Cardiac fibroblast (primary cell): ENCODE measurements at regions not wholly inside any gene's neighbourhood (a gene's known extent, or its start where the extent isn't known, plus 50 kb on each side); places are given as distances from the start of the nearest gene placed in this dataset.
"Not testable (repeated sequence)": the region's sequence is repeated elsewhere in the genome, so short reads cannot be mapped to it uniquely, and the experiment has no call there.

Experiments used
- DNase-seq, 2 donors: peaks; one replicate each; pipeline versions ENCODE4 v3.0.0 to v3.0.0-alpha.2; 2010; ENCODE audit warnings: low read depth in 2 of 2
- H3K4me3 ChIP-seq, 2 donors: replicated peaks in 1 of 2; 1 replicate in 1 of 2; 2 replicates in 1 of 2; pipeline ENCODE4 v1.5.1; 2011; ENCODE audit warnings: low read depth in 2 of 2, low read length in 2 of 2, mild to moderate bottlenecking in 2 of 2, moderate library complexity in 1 of 2
- CTCF ChIP-seq: IDR thresholded peaks from one replicate; pipeline ENCODE4 v1.5.1; 2011; ENCODE audit warnings: low read depth, mild to moderate bottlenecking, low read length, inconsistent platforms

- peak; percentile 29 to 51 for DNase-seq
- TF ChIP-seq CTCF, result peak; percentile 39
- no peak overlapping the region for H3K4me3 ChIP-seq
Observed at GRCh38 chr10:91745090-91745831, 53.0 kb upstream of the TNKS2 start.

GRCh38 chr10:91743465-91743864, 54.8 kb upstream of the TNKS2 start:
- DNase-seq, result no peak
- TF ChIP-seq CTCF, result no peak

GRCh38 chr10:91742229-91742628, 56.0 kb upstream of the TNKS2 start:
- DNase-seq, result no peak
- no peak for TF ChIP-seq CTCF
- no peak overlapping the region for H3K4me3 ChIP-seq

More at GRCh38 chr10:91743465-91743864, 54.8 kb upstream of the TNKS2 start:
- H3K4me3 ChIP-seq, result no peak overlapping the region

GRCh38 chr10:91741356-91741755, 56.9 kb upstream of the TNKS2 start:
- no peak for DNase-seq
- TF ChIP-seq CTCF, result no peak
- H3K4me3 ChIP-seq, result no peak overlapping the region

GRCh38 chr10:91740353-91740924, 57.8 kb upstream of the TNKS2 start:
- no peak for TF ChIP-seq CTCF
- DNase-seq, result no peak
- H3K4me3 ChIP-seq, result no peak overlapping the region

- H3K4me3 ChIP-seq, DNase-seq: not testable (repeated sequence)
Observed at GRCh38 chr10:91732265-91732664, 66.0 kb upstream of the TNKS2 start.

GRCh38 chr10:91729339-91729738, 68.9 kb upstream of the TNKS2 start:
- not testable (repeated sequence) for H3K4me3 ChIP-seq, DNase-seq

GRCh38 chr10:91726355-91726754, 71.9 kb upstream of the TNKS2 start:
- no peak for TF ChIP-seq CTCF
- H3K4me3 ChIP-seq, result no peak overlapping the region
- DNase-seq, result no peak
